ENCODE measurements at regions not wholly inside any gene's neighbourhood (a gene's known extent, or its start where the extent isn't known, plus 50 kb on each side); places are given as distances from the start of the nearest gene placed in this dataset.
"Not testable (repeated sequence)": the region's sequence is repeated elsewhere in the genome, so short reads cannot be mapped to it uniquely, and the experiment has no call there.

DNA sequence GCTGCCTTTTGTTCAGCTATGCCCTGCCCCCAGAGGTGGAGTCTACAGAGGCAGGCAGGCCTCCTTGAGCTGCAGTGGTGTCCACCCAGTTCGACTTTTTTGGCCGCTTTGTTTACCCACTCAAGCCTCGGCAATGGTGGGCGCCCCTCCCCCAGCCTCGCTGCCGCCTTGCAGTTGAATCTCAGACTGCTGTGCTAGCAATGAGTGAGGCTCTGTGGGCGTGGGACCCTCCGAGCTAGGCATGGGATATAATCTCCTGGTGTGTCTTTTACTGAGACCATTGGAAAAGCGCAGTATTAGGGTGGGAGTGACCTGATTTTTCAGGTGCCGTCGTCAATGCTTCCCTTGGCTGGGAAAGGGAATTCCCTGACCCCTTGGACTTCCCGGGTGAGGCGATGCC is 279.3 kb downstream of the PTH2R start:
- DNase-seq: not testable (repeated sequence)

DNA sequence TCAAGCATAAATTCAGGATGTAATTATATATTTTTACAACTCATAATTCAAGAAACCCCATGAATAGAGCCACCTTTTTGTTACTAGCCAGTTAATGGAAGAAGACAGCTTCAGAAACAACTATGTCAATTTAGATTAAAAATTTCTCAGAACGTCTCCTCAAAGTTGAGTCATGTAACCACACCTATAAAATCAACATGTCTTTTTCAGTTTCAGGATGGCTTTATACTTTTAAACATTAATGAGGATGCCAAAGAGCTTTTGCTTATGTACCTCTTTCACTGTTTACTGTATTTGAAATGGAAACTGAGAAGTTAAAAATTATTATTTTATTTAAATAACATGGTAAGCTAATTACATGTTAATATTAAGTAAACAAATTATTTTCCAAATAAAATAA is 280.1 kb downstream of the PTH2R start:
- DNase-seq: no peak

DNA sequence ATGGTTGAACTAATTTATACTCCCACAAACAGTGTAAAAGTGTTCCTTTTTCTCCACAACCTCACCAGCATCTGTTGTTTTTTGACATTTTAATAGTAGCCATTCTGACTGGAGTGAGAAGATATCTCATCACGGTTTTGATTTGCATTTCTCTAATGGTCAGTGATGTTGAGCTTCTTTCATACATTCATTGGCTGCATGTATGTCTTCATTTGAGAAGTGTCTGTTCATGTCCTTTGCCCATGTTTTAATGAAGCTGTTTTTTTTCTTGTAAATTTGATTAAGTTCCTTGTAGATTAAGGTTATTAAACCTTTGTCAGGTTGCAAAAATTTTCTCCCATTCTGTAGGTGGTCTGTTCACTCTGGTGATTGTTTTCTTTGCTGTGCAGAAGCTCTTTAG is 281.1 kb downstream of the PTH2R start:
- DNase-seq: not testable (repeated sequence)

DNA sequence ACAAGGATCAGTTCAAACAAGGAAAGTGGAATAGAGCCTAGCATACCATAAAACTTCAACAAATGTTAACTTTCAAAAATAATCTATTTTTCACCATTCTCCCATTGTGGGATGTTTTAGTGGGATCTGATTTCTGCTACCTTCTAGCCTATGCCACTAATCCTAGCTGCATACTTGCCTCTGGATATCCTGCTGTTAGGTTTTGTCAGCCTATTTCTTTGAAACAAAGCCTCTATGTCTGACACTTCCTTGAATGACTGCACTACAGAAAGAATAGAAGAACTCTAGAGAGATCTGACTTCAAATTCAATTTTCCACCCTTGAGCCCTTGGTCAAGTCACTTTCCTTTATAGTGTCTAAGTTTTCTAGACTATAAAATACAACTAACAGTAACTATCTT is 291.5 kb downstream of the PTH2R start:
- DNase-seq: no peak

DNA sequence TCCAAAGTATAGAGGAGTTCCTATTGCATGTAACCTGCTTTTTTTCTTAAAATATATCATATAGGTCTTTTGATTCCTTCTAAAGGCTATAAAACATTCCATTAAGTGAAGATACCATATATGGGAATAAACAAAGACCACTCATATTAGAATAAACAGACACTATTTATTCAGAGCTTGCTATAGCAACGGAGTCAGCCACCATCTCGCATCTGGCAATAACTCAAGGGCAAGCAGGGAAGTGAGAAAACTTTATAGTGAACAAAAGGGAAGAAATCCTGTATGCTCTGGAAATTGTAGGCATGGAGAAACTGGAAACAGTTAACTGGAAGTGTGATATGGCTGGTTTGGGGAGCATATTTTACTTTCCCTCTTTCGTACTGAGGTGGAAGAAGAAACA is 301.9 kb downstream of the PTH2R start:
- no peak for DNase-seq

DNA sequence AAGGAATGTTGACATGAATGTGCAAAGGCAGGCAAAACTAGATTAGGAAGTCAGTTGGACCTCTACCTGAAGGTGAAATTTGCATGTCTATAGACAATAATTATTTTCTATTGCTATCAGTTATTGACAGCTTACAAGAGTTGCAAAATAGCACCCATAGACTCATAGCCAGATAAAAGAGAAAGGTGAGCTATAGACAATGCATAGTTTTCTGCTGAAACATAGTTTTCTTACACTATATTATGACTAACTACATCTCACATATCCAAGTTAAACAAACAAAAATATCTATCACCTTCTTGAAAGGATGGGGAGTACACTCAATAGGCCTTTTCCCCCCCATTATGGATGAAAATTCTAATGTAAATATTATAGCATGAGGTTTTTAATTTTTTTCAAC is 305.0 kb downstream of the PTH2R start:
- no peak for DNase-seq

DNA sequence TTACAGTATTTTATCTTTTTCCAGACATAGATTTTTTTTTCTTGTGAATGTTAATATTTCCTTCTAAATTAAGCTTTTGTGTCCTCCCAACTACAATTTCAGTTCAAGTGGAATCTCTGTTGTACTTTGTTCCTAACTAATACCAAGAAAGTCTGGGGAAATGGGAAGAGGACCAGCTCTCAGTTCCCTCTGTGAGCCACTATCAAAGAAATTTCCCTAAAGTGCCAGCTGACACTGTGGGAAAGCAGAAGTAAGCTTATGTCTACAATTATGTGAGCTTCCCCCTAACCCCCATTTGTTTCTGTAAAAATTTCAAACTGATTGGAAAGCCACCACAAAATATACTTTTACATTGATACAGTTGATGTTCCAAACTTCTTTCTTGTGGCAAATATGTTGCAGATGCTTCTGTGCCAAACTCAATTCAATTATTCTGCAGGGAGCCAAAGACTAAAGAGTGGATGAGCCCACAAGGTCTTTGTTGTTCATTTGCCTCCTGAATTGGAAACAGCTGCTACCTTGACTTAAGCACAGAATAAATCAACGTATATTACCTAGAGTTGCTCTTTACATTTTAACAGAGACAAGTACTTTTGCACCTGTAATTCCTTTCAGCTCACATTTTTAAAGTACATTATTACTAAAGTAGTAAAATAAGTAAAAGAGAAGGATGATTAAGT is 306.6 kb downstream of the PTH2R start:
- no peak for DNase-seq

DNA sequence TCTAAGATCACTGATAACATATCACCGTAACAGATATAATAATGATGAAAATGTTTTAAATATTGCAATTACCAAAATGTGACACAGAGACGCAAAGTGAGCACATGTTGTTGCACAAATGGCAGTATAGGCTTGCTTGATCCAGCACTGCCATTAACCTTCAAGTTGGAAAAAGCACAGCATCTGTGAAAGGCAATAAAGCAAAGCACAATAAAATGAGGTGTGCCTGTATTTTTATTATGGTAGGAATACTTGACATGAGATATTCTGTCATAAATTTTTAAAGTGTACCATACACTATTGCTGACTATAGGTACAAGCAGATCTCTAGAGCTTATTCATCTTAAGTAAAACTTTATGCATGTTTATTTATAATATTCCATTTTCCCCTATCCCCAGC is 312.2 kb downstream of the PTH2R start:
- no peak for DNase-seq

DNA sequence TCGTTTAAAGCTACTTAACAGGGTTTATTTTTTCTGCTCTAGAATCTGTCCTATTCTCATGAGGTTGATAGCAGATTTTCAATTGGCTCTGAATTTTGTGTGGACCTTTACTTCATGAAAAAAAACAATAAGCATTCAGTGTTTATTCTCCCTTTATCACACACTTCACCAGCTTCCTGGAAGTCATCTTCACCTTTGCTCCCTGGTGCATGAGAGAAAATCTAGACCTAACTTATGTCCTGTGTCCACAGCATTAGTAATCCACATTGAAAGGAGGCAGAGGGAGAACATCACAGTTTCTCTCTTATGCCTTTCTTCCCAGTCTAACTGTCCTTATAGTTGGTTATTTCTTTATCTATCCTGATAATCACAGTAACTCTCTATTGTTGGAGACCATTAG is 316.1 kb downstream of the PTH2R start:
- no peak for DNase-seq

DNA sequence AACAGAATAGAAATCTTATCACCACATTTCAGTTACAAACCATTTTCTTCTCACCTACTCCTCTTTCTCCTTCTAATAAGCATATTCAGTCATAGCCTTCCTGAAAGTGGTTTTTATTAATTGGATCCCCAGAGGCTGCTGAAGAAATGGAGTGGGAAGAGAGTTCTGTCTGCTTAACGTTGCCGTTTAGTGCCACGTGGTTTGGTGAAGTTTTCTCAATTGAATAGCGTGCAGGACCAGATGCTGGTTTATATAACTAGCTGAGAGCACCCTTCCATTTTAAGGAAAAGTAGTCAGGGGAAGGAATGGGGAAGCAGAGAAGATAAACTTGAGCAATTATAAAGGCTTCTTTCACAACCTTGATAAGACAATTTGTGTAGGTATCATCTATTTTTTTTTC is 318.7 kb downstream of the PTH2R start:
- no peak for DNase-seq

DNA sequence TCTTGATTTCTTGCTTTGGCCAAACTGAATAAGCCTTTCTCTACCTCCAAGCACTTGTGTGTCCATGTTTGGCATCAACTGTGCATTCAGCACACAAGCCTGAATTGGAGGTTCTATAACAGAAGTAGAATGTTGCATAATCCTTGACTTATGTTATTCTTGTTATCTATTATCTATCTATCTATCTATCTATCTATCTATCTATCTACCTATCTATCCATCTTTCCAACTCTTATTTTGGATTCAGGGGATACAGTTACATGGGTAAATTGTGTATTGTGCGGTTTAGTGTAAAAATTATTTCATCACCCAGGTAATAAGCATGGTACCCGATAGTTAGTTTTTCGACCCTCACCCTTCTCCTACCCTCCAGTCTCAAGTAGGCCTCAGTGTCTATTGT is 319.6 kb downstream of the PTH2R start:
- no peak for DNase-seq

DNA sequence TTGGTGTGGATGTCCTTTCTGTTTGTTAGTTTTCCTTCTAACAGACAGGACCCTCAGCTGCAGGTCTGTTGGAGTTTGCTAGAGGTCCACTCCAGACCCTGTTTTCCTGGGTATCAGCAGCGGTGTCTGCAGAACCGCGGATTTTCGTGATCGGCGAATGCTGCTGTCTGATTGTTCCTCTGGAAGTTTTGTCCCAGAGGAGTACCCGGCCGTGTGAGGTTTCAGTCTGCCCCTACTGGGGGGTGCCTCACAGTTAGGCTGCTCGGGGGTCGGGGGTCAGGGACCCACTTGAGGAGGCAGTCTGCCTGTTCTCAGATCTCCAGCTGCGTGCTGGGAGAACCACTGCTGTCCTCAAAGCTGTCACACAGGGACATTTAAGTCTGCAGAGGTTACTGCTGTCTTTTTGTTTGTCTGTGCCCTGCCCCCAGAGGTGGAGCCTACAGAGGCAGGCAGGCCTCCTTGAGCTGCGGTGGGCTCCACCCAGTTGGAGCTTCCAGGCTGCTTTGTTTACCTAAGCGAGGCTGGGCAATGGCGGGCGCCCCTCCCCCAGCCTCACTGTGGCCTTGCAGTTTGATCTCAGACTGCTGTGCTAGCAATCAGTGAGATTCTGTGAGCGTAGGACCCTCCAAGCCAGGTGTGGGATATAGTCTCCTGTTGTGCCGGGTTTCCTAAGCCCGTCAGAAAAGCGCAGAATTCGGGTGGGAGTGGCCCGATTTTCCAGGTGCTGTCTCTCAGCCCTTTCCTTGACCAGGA is 345.2 kb downstream of the PTH2R start:
- not testable (repeated sequence) for DNase-seq

DNA sequence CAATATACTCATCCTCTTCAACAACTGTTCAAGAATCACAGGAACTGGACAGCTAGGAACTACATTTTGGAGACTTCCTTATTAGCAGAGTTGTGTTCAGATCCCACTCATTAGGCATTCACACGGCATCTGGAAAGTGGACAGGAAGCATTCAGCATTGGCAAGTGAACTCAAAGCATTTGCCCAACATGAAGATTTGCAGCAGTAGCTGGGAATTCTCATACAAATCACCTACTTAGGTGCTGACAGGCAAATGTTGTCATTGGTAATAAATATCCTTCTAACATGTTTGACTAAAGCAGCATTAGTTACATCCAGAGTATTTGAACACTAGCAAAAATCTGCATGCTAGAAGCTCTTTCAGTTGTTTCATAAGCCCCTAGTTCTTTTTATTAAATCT is 350.8 kb downstream of the PTH2R start:
- DNase-seq: no peak

DNA sequence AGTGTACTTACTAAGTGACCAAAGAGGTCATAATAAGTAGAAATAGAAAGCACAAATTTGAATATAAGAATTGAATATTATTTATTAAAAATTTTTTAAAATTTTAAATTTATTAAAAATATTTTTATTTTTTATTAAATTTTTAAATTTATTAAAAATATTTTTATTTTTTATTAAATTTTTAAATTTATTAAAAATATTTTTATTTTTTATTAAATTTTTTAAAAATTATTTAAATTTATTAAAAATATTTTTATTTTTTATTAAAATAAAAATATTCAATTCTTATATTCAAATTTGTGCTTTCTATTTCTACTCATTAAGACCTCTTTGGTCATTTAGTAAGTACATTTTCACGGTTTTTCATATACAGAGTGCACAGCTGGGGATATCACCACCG is 366.5 kb downstream of the PTH2R start:
- not testable (repeated sequence) for DNase-seq

DNA sequence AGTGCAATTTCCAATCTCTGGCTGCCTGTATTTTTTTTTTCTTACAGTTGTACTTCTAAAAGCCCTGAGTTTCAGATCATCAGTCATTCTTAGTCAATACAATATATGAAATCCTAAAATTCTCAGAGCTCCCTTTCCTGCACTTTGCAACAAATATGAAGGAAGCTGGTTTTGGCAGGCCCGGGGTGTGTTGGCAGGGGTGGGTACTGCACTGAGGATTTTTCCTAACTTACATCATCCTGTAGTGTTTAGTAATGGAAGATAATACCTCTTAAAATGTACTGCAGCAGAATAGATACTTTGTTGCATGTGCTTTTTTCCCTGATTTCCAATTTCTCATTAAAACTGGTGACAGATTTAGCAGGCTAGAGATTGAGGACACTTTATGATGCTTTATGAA is 374.6 kb downstream of the PTH2R start:
- no peak for DNase-seq

DNA sequence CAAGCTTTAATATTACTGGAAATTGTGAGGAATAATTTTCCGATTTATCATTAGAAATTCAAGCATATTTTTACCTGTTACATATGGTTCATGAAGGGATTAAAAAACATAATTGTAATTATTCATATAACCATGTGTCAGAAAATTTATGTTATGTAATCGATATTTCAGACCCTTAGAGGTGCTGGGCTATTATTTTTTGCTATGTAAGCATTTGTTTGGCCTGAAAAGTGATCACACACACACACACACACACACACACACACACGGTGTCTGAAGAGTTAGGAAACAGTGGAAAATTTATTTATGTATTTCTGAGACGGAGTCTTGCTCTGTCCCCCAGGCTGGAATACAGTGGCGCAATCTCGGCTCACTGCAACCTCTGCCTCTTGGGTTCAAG is 375.5 kb downstream of the PTH2R start:
- no peak for DNase-seq

DNA sequence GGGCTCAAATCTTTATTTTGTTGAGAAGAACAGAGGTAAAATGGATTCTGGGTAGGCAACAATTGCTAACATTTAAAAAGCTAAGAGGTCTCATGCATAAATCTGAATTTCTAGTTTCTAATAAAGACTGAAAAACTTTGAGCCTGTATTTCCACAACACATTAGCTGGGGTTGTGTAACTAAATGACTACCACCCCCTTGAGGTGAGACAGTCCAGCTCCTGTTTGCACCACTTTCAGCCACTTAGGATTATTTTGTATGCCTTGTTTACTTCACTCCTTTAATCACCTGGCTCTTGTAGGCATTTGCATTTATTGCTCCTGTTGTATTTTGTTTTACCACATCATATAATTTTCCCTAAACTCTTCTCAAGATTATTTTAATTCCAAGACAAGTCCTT is 376.6 kb downstream of the PTH2R start:
- no peak for DNase-seq

DNA sequence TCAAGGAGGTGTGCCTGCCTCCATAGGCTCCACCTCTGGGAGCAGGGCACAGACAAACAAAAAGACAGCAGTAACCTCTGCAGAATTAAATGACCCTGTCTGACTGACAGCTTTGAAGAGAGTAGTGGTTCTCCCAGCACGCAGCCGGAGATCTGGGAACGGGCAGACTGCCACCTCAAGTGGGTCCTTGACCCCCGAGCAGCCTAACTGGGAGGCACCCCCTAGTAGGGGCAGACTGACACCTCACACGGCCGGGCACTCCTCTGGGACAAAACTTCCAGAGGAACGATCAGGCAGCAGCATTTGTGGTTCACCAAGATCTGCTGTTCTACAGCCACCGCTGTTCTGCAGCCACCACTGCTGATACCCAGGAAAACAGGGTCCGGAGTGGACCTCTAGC is 378.2 kb downstream of the PTH2R start:
- not testable (repeated sequence) for DNase-seq

DNA sequence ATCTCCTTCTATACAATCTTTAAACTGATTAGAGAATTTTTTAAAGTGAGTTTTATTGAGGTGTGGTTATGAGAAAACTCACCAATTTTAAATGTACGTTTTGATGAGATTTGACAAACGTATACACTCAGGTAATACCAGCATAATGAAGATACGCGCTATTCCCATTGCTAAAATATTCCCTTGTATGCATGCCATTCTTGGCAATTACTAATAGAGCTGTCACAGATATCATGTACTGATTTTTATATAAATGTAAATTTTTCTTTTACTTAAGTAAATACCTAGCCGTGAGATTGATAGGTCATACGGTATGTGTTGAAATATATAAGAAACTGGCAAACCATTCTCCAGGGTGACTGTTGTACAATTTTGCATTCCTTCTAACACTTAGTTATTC is 384.7 kb downstream of the PTH2R start:
- no peak for DNase-seq

DNA sequence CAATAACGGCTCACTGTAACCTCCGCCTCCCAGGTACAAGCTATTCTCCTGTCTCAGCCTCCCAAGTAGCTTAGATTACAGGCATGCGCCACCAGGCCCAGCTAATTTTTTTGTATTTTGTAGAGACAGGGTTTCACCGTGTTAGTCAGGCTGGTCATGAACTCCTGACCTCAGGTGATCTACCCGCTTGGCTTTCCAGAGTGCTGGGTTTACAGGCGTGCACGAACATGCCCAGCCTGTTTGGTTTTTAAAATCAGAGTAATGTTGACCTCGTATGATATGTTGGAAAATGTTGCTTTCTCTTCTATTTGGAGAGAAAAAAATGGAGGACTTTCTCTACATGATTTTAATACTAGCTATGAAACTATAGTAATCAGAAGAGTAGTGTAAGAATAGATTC is 386.2 kb downstream of the PTH2R start:
- DNase-seq: no peak

DNA sequence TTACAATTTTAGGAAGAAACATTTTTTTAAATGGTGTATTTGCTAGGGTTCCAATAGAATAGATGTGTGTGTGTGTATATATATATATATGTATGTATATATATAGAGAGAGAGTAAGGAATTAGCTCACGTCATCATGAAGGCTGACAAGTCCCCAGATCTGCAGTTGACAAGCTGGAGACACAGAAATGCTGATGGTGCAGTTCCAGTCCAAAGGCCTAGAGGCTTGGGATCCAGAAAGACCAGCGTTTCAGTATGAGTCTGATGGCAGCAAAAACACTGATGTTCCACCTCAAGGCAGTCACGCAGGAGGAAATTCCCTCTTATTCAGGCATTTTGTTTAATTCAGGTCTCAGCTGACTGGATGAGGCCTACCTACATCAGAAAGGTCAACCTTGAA is 386.8 kb downstream of the PTH2R start:
- DNase-seq: no peak

DNA sequence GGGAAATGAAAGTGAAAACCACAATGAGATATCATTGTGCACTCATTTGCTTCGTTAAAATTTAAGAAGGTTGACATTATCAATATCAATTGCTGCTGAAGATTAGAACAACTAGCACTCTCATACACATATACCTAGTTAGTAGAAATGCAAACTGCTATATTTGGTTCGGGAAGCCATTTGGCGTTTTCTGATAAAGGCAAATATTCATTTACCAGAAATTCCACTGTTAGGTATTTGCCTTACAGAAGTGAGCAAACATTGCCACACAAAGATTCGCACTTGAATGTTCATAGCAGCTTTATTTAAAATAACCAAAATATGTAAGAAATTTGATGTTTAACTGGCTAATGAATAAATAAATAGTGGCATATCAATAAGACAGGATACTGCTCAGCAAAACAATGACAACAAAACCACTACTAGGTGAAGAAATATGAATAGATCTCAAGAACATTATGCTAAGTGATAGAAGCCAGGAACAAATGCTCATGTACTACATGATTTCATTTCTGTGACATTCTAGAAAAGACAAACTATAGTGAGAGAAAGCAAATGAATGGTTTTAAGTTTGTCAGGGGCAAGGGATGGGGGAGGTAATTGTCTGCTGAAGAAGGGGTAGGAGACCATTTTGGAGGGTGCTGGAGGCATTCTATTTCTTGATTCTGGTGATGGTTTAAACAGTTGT is 387.8 kb downstream of the PTH2R start:
- DNase-seq: no peak

DNA sequence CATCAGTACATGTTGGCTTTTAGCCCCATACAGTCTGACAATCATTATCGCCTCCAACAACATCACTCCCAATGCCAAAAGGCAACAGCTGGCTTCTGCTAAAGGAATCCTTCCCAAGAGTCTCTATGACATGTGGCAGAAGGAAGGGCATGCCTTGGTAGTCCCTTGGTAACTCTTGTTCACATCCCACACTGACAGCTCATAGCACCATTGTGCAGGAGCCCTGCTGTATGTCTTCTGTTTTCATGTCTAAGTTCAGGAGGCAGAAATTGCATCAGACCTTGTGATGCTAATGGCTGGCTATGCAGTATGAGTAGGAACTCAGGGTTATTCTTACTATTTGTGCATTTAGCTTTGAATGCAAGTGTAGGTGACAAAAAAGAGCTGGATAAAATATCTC is 392.1 kb downstream of the PTH2R start:
- no peak for DNase-seq
